Astrocyte (in vitro differentiated cells and primary cell): ENCODE measurements at regions not wholly inside any gene's neighbourhood (a gene's known extent, or its start where the extent isn't known, plus 50 kb on each side); places are given as distances from the start of the nearest gene placed in this dataset.

Experiments used
- EZH2 ChIP-seq: IDR thresholded peaks from 2 replicates; pipeline ENCODE4 v1.6.1; 2012; ENCODE audit warnings: mild to moderate bottlenecking, low read length, inconsistent platforms; ENCODE audit not compliant: insufficient read depth
- TF ChIP-seq, protein P1 (sequence below): IDR thresholded peaks from 2 replicates; pipeline ENCODE4 v1.5.1; 2011; ENCODE audit warnings: low read depth, mild to moderate bottlenecking, inconsistent platforms, low read length, moderate library complexity; ENCODE audit not compliant: insufficient read depth

DNA sequence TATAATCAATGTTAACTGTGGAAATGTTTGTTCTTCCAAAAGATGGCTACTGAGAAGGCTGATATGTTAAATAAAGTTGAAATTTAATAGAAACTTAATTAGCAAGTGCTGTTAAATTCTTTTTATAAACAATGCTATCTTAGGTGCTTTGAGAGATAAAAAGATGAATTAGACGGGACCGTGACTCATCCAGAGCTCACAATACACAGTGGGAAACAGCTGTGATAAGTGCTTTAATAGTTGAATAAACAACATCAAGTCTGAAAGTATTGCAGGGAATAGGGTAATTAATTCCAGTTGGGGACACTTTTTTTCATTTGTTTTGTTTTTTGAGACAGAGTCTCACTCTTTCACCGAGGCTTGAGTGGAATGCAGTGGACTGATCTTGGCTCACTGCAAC, 85.5 kb upstream of the DTNA start:
- TF ChIP-seq, protein P1, sequence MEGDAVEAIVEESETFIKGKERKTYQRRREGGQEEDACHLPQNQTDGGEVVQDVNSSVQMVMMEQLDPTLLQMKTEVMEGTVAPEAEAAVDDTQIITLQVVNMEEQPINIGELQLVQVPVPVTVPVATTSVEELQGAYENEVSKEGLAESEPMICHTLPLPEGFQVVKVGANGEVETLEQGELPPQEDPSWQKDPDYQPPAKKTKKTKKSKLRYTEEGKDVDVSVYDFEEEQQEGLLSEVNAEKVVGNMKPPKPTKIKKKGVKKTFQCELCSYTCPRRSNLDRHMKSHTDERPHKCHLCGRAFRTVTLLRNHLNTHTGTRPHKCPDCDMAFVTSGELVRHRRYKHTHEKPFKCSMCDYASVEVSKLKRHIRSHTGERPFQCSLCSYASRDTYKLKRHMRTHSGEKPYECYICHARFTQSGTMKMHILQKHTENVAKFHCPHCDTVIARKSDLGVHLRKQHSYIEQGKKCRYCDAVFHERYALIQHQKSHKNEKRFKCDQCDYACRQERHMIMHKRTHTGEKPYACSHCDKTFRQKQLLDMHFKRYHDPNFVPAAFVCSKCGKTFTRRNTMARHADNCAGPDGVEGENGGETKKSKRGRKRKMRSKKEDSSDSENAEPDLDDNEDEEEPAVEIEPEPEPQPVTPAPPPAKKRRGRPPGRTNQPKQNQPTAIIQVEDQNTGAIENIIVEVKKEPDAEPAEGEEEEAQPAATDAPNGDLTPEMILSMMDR, result no peak
- TF ChIP-seq EZH2, result no peak
